HepG2 (cell line): ENCODE measurements at regions not wholly inside any gene's neighbourhood (a gene's known extent, or its start where the extent isn't known, plus 50 kb on each side); places are given as distances from the start of the nearest gene placed in this dataset.

Experiments
- ATAC-seq: fragments of 200-7000 bp; cut with Tn5 transposase; 3 replicates; pipeline ENCODE4 v1.9.1; 2020; ENCODE audit warnings: mild to moderate bottlenecking, moderate library complexity
- BruUV-seq: library from RNA; stranded (reverse); fragments of 400-500 nt; replicated peaks from 2 replicates; lab custom pipeline; 2021; lab: Mats Ljungman, UMichigan
- CTCF ChIA-PET: fragments of 300-600 bp; formaldehyde crosslinking; extraction: SDS; loops from one replicate; lab custom pipeline; 2021; ENCODE audit warnings: low total read pairs, inconsistent platforms, low intra/inter-chr PET ratio; lab: Yijun Ruan, JAX
- POLR2A ChIA-PET: fragments of 350-600 bp; sonication (Branson Sonifier 250); formaldehyde crosslinking; loops from one replicate; lab custom pipeline; 2020; ENCODE audit warnings: antibody characterized with exemption, inconsistent platforms; lab: Yijun Ruan, JAX
- DNase-seq: peaks from one replicate; pipeline ENCODE4 v3.0.0-alpha.2; 2015; ENCODE audit warnings: low spot score
- FAIRE-seq: peaks from 3 replicates; lab custom pipeline; 2011; peaks lifted over from hg19 to GRCh38; lab: Jason Lieb, UNC
- H2AFZ ChIP-seq: one replicate; pipeline ENCODE4 v1.6.1; 2011; ENCODE audit warnings: low read length, inconsistent platforms
- H3K27ac ChIP-seq: fragments of 300-600 bp; 3 replicates; pipeline ENCODE4 v1.8.0; 2011; ENCODE audit warnings: mixed run types, mild to moderate bottlenecking, mixed read lengths, low read length, inconsistent platforms; ENCODE audit not compliant: insufficient read depth; ENCODE audit errors: extremely low read length
- H3K27me3 ChIP-seq, 2 experiments: fragments of 200-600 bp in 1 of 2; 2 replicates in 1 of 2; 3 replicates in 1 of 2; pipeline versions ENCODE4 v1.6.0 to v1.8.0; 2011; ENCODE audit warnings: low read length in 2 of 2, mild to moderate bottlenecking in 2 of 2, moderate library complexity in 2 of 2, inconsistent platforms in 1 of 2; ENCODE audit not compliant: insufficient read depth in 2 of 2, control insufficient read depth in 1 of 2
- H3K36me3 ChIP-seq, 2 experiments: fragments of 200-600 bp in 1 of 2; replicated peaks in 1 of 2; 2 replicates in 1 of 2; 3 replicates in 1 of 2; pipeline versions ENCODE4 v1.5.1 to v1.8.0; 2011; ENCODE audit warnings: low read length in 2 of 2, inconsistent platforms in 1 of 2; ENCODE audit not compliant: insufficient read depth in 2 of 2, control insufficient read depth in 1 of 2
- H3K4me1 ChIP-seq: 2 replicates; pipeline ENCODE4 v1.5.1; 2012; ENCODE audit warnings: low read length, inconsistent platforms; ENCODE audit not compliant: insufficient read depth
- H3K4me2 ChIP-seq: 2 replicates; pipeline ENCODE4 v1.6.0; 2011; ENCODE audit warnings: low read depth, low read length, inconsistent platforms
- H3K4me3 ChIP-seq, 3 experiments: fragments of 200-600 bp in 1 of 3; sonication (generic), shearing (Covaris generic) in 1 of 3; replicated peaks in 1 of 3; 2 replicates each; pipeline ENCODE4 v1.5.1; 2011 to 2016; ENCODE audit warnings: low read length in 3 of 3, inconsistent platforms in 2 of 3, low read depth in 2 of 3, mild to moderate bottlenecking in 2 of 3, control low read depth in 1 of 3, mixed read lengths in 1 of 3; ENCODE audit not compliant: insufficient read depth in 1 of 3
- H3K79me2 ChIP-seq: one replicate; pipeline ENCODE4 v1.6.1; 2011; ENCODE audit warnings: low read length, inconsistent platforms; ENCODE audit not compliant: insufficient read depth
- H3K9ac ChIP-seq: 2 replicates; pipeline ENCODE4 v1.6.0; 2011; ENCODE audit warnings: mild to moderate bottlenecking, low read depth, low read length, inconsistent platforms; ENCODE audit not compliant: insufficient read depth
- H3K9me3 ChIP-seq: 2 replicates; pipeline ENCODE4 v1.5.1; 2012; ENCODE audit warnings: mild to moderate bottlenecking, low read length
- H4K20me1 ChIP-seq: 2 replicates; pipeline ENCODE4 v1.6.0; 2011; ENCODE audit warnings: inconsistent platforms, mild to moderate bottlenecking, low read length, moderate library complexity; ENCODE audit not compliant: insufficient read depth
- MAFK ChIP-seq, 2 experiments: IDR thresholded peaks in 1 of 2; conservative IDR thresholded peaks in 1 of 2; 2 replicates each; pipeline ENCODE4 v1.6.1; 2011; ENCODE audit warnings: improper control_type of control experiment in 2 of 2, low read length in 2 of 2
- MAZ ChIP-seq, 2 experiments: sonication (generic) in 1 of 2; formaldehyde crosslinking in 1 of 2; IDR thresholded peaks; 2 replicates each; pipeline versions ENCODE4 v1.5.0 to v1.6.1; 2012 to 2020; ENCODE audit warnings: low read depth in 2 of 2, mild to moderate bottlenecking in 2 of 2, borderline replicate concordance in 1 of 2, improper control_type of control experiment in 1 of 2, low read length in 1 of 2, missing genetic modification reagents in 1 of 2, moderate library complexity in 1 of 2
- MEIS2 ChIP-seq: sonication (generic); formaldehyde crosslinking; IDR thresholded peaks from 2 replicates; pipeline ENCODE4 v1.9.0; 2021; ENCODE audit warnings: mild to moderate bottlenecking, missing genetic modification reagents
- MNT ChIP-seq: fragments of 450-650 bp; IDR thresholded peaks from 2 replicates; pipeline ENCODE4 v1.6.1; 2016
- ZFP37 ChIP-seq: sonication (generic); formaldehyde crosslinking; IDR thresholded peaks from 2 replicates; pipeline ENCODE4 v1.4.0; 2020; ENCODE audit warnings: missing genetic modification reagents, borderline replicate concordance
- ZHX2 ChIP-seq, 2 experiments: sonication (generic) in 1 of 2; formaldehyde crosslinking in 1 of 2; IDR thresholded peaks; 2 replicates each; pipeline versions ENCODE4 v1.6.1 to v1.9.0; 2014 to 2022; ENCODE audit warnings: antibody characterized with exemption in 1 of 2, borderline replicate concordance in 1 of 2, inconsistent platforms in 1 of 2, low read depth in 1 of 2, missing genetic modification reagents in 1 of 2
- ZMAT3 ChIP-seq: sonication (generic); formaldehyde crosslinking; conservative IDR thresholded peaks from 2 replicates; pipeline ENCODE4 v1.7.0; 2021; ENCODE audit warnings: missing genetic modification reagents
- WGBS: methylation state at CpG from one replicate; pipeline ENCODE4 v1.1.6; 2017; ENCODE audit warnings: low lambda C conversion rate; 5-methylcytosine and 5-hydroxymethylcytosine counted together
- in situ Hi-C: cut with HindIII; loops from 2 replicates; pipeline ENCODE4 v1.10.0; 2017; ENCODE audit warnings: low pct_unique_long_range_greater_than_20kb; ENCODE audit not compliant: extremely low pct_ligation_motif_present
- intact Hi-C: fragments of 100-400 bp; cut with micrococcal nuclease; formaldehyde crosslinking; loops from one replicate; pipeline ENCODE4 v1.10.0; 2022; ENCODE audit not compliant: unreplicated experiment

GRCh38 chr2:33904801-33905200 lies 305.7 kb upstream of the FAM98A start:
- ChIA-PET POLR2A (no interaction called here), CTCF (no interaction called here)
- BruUV-seq, result no TSS peak
- no peak for DNase-seq
- Histone ChIP-seq H3K27ac (no peak overlapping the region), H3K9ac (no peak overlapping the region), H2AFZ (no peak overlapping the region), H3K27me3 (no peaks in the 10 kb centered on the region), H3K4me1 (no peaks in the 10 kb centered on the region), H3K36me3 (no peaks in the 10 kb centered on the region), H3K4me3 (no peak overlapping the region), H3K79me2 (no peaks in the 10 kb centered on the region), H4K20me1 (no peaks in the 10 kb centered on the region), H3K4me2 (no peak overlapping the region), H3K9me3 (no peaks in the 10 kb centered on the region; the same call in 1 of the 2 replicates)
- FAIRE-seq, result no peak
- in situ Hi-C loops, result no loop called here
- TF ChIP-seq ZFP37 (CRISPR knock-in tag) (no peak), MAFK (conservative IDR thresholded peaks at IDR 0.05 in 1 of 2, IDR thresholded peaks at IDR 0.05 in 1 of 2; ENCODE audit: low read length in 2 of 2) (peak; percentile 17 to 63; a peak in 2 of 4 replicates), ZMAT3 (no peak), MEIS2 (CRISPR knock-in tag) (no peak)
- ATAC-seq, result no peak
- intact Hi-C loops, result no loop called here
- WGBS, result 3% methylated on average over 4 of the region's 4 CpGs

- ChIA-PET POLR2A (no interaction called here), CTCF (no interaction called here)
- intact Hi-C loops (no loop called here), in situ Hi-C loops (no loop called here)
- no peak overlapping the region for H3K9ac ChIP-seq
- ATAC-seq, result no peak
- no peak overlapping the region for H3K4me2 ChIP-seq
- H3K4me3 ChIP-seq, result no peak overlapping the region
- no peaks in the 10 kb centered on the region; the same call in 1 of the 2 replicates for H3K9me3 ChIP-seq
- H3K36me3 ChIP-seq, result no peaks in the 10 kb centered on the region
- H4K20me1 ChIP-seq, result no peaks in the 10 kb centered on the region
- no peaks in the 10 kb centered on the region for H3K4me1 ChIP-seq
- no peaks in the 10 kb centered on the region for H3K79me2 ChIP-seq
- BruUV-seq, result no TSS peak
- H2AFZ ChIP-seq, result no peak overlapping the region
- WGBS, result 45% methylated on average over 12 of the region's 21 CpGs
- H3K27me3 ChIP-seq, result no peaks in the 10 kb centered on the region
- no peak overlapping the region for H3K27ac ChIP-seq
- DNase-seq, result no peak
- TF ChIP-seq MNT (peak; percentile 43), MAZ (IDR thresholded peaks at IDR 0.05; ENCODE audit: borderline replicate concordance, low read depth, low read length) (no peak), MAZ (CRISPR knock-in tag; IDR thresholded peaks at IDR 0.05; ENCODE audit: low read depth) (no peak), ZHX2 (IDR thresholded peaks at IDR 0.05; ENCODE audit: low read depth) (no peak), ZHX2 (CRISPR knock-in tag; IDR thresholded peaks at IDR 0.05; ENCODE audit: borderline replicate concordance) (no peak)
- no peak for FAIRE-seq
Observed at GRCh38 chr2:33903701-33904100, 304.6 kb upstream of the FAM98A start.
